ENCODE measurements at regions not wholly inside any gene's neighbourhood (a gene's known extent, or its start where the extent isn't known, plus 50 kb on each side); places are given as distances from the start of the nearest gene placed in this dataset.
A peak's percentile ranks its signal among the peaks of the same experiment; 100 is the strongest.

GRCh38 chr4:185862340-185862739 lies 50.3 kb upstream of the SORBS2 start:
- Histone ChIP-seq H3K4me1 (peaks cover 0 to 41% (median 10%) of the 10 kb centered on the region in 9 donors), H3K27me3 (no peaks in the 10 kb centered on the region), H3K36me3 (no peaks in the 10 kb centered on the region), H3K27ac (peak overlapping the region in 7 of 10 donors; percentile 16 to 89 (median 87)), H3K4me3 (no peak overlapping the region), H3K9me3 (peaks cover 0 to 14% (median 0%) of the 10 kb centered on the region in 11 donors)
- DNase-seq (no peak), ATAC-seq (no peak)
- 90 to 91% methylated on average over 4 of the region's 4 CpGs for WGBS, 2 donors
- TF ChIP-seq CTCF (IDR thresholded peaks at IDR 0.05), result no peak
- intact Hi-C loops (cut with DNase I), result loop anchor here in 2 of 10 donors (5.0 to 10.0 kb wide), 3 partner anchors 50 to 218 kb away; partner anchors contain the start of gene SORBS2 (in 1 of the 2)

GRCh38 chr4:185863946-185864345 lies 52.0 kb upstream of the SORBS2 start:
- no peak overlapping the region for H3K4me3 ChIP-seq
- no peak for TF ChIP-seq CTCF (IDR thresholded peaks at IDR 0.05)
- WGBS, 2 donors, result 18 to 43% methylated on average over 1 of the region's 1 CpG
- no peaks in the 10 kb centered on the region for H3K27me3 ChIP-seq
- peak overlapping the region in 9 of 10 donors; percentile 40 to 89 (median 85) for H3K27ac ChIP-seq
- ATAC-seq (peak in 3 of 8 donors; percentile 58 to 77 (median 68)), DNase-seq (no peak)
- intact Hi-C loops (cut with DNase I), result loop anchor here in 2 of 10 donors (5.0 to 10.0 kb wide), 3 partner anchors 52 to 219 kb away; partner anchors contain the start of gene SORBS2 (in 1 of the 2)
- H3K9me3 ChIP-seq, result no peaks in the 10 kb centered on the region
- peaks cover 0 to 51% (median 10%) of the 10 kb centered on the region in 9 donors for H3K4me1 ChIP-seq
- H3K36me3 ChIP-seq, result no peaks in the 10 kb centered on the region

- DNase-seq, result no peak
- H3K4me1 ChIP-seq, result peaks cover 0 to 67% (median 17%) of the 10 kb centered on the region in 9 donors
- no peaks in the 10 kb centered on the region for H3K9me3 ChIP-seq
- no peak for TF ChIP-seq CTCF (IDR thresholded peaks at IDR 0.05)
- 43 to 59% methylated on average over 4 of the region's 4 CpGs for WGBS, 2 donors
- ATAC-seq, result peak in 6 of 8 donors; percentile 50 to 85 (median 74)
- H3K27ac ChIP-seq, result peak overlapping the region; percentile 53 to 89 (median 83)
- H3K36me3 ChIP-seq, result no peaks in the 10 kb centered on the region
- no peaks in the 10 kb centered on the region for H3K27me3 ChIP-seq
- H3K4me3 ChIP-seq, result no peak overlapping the region
- intact Hi-C loops (cut with DNase I), result loop anchor here in 3 of 10 donors (5.0 to 10.0 kb wide), 4 partner anchors 54 to 221 kb away; partner anchors contain the start of gene SORBS2 (in 1 of the 3)
Observed at GRCh38 chr4:185865901-185866328, 53.9 kb upstream of the SORBS2 start.

- Histone ChIP-seq H3K4me1 (peaks cover 0 to 65% (median 17%) of the 10 kb centered on the region in 9 donors), H3K27ac (peak overlapping the region in 8 of 10 donors; percentile 1 to 89 (median 80)), H3K36me3 (no peaks in the 10 kb centered on the region), H3K9me3 (no peaks in the 10 kb centered on the region), H3K27me3 (no peaks in the 10 kb centered on the region), H3K4me3 (no peak overlapping the region)
- WGBS, 2 donors, result 68 to 69% methylated on average over 3 of the region's 3 CpGs
- no peak for ATAC-seq
- intact Hi-C loops (cut with DNase I), result loop anchor here in 3 of 10 donors (5.0 to 10.0 kb wide), 4 partner anchors 55 to 223 kb away; partner anchors contain the start of gene SORBS2 (in 1 of the 3)
- no peak for DNase-seq
- peak in 1 of 9 donors; percentile 17 for TF ChIP-seq CTCF (IDR thresholded peaks at IDR 0.05)
Observed at GRCh38 chr4:185867770-185868169, 55.8 kb upstream of the SORBS2 start.
